ENCODE measurements at regions not wholly inside any gene's neighbourhood (a gene's known extent, or its start where the extent isn't known, plus 50 kb on each side); places are given as distances from the start of the nearest gene placed in this dataset.

DNA sequence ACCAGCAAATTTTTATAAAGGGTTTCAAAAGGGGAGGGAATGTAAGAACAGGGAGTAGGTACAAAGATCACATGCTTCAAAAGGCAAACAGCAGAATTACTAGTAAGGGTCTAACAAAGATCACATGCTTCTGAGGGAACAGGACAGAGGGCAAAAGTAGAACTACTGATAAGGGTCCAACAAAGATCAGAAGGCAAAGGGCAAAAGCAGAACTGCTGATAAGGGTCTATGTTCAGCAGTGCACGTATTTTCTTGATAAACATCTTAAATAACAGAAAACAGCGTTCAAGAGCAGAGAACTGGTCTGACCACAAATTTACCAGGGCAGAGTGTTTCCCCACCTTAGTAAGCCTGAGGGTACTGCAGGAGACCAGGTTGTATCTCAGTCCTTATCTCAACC lies 469.5 kb upstream of the PIK3R1 start:
- no peak for DNase-seq (ENCODE audit: low read depth)
- H3K4me3 ChIP-seq (ENCODE audit: low read depth, low read length) = no peak overlapping the region
- in situ Hi-C loops (cut with HindIII; ENCODE audit: low sequenced_read_pairs) = no loop called here
- TF ChIP-seq, protein P1, sequence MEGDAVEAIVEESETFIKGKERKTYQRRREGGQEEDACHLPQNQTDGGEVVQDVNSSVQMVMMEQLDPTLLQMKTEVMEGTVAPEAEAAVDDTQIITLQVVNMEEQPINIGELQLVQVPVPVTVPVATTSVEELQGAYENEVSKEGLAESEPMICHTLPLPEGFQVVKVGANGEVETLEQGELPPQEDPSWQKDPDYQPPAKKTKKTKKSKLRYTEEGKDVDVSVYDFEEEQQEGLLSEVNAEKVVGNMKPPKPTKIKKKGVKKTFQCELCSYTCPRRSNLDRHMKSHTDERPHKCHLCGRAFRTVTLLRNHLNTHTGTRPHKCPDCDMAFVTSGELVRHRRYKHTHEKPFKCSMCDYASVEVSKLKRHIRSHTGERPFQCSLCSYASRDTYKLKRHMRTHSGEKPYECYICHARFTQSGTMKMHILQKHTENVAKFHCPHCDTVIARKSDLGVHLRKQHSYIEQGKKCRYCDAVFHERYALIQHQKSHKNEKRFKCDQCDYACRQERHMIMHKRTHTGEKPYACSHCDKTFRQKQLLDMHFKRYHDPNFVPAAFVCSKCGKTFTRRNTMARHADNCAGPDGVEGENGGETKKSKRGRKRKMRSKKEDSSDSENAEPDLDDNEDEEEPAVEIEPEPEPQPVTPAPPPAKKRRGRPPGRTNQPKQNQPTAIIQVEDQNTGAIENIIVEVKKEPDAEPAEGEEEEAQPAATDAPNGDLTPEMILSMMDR (IDR thresholded peaks at IDR 0.05; ENCODE audit: low read depth, low read length, missing control alignments) = no peak

DNA sequence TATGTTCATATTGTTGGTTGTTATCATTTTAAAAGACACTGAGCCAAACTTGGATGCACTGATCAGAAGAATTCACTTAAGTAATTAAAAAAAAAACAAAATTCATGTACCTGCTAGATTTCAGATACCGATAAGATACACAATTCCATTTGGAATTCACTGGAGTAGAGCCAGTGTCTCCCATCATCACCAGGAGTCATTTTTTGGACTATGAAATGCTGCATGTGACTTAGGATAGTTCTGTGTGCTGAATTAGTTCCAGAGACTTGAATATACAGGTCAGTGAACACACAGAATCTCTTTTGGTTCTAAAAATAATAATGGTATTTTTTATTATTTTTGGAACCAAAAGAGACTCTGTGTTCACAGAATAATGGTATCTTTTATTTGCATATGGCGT lies 482.6 kb upstream of the PIK3R1 start:
- H3K4me3 ChIP-seq (ENCODE audit: low read depth, low read length) = no peak overlapping the region
- in situ Hi-C loops (cut with HindIII; ENCODE audit: low sequenced_read_pairs) = no loop called here
- TF ChIP-seq, protein P1 (IDR thresholded peaks at IDR 0.05; ENCODE audit: low read depth, low read length, missing control alignments) = no peak
- no peak for DNase-seq (ENCODE audit: low read depth)

DNA sequence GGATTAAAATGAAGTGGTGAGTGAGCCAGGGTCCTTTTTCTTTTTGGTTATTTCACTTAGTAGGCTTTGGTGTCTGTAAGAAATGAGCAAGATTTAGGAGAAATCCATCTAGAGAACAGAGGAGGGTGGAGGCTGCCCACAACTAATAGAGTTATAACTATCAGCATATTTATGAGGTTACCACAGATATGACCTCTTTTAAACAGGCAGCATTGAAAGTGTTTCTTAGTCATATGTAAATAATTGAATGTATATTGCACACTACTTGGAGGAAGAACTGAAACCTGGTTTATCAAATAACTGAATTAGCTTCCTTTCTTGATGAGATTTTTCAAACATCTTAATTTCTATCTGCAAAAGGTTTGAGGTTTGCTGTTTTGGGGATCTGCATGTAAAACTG lies 483.1 kb upstream of the PIK3R1 start:
- no peak overlapping the region for H3K4me3 ChIP-seq (ENCODE audit: low read depth, low read length)
- no peak for DNase-seq (ENCODE audit: low read depth)
- in situ Hi-C loops (cut with HindIII; ENCODE audit: low sequenced_read_pairs) = no loop called here
- TF ChIP-seq, protein P1 (IDR thresholded peaks at IDR 0.05; ENCODE audit: low read depth, low read length, missing control alignments) = no peak

DNA sequence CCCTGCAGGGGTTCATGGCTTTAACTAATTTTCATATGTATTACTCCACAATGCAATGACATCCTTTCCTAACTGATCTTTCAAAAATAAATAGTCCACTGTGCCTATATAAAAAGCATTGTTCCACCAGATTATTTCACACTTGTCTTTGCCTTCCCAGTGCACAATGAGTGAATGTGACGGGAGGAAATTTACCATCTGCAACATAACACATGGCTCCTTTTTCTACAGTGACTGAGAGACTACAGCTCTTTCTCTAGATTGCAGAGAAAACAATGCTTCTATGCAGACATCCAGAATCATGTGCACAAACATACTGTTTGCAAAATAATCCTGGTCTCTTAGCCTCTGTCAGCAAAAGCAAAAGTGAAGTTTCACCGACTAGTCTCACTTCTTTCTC lies 483.7 kb upstream of the PIK3R1 start:
- in situ Hi-C loops (cut with HindIII; ENCODE audit: low sequenced_read_pairs) = no loop called here
- DNase-seq (ENCODE audit: low read depth) = no peak
- no peak overlapping the region for H3K4me3 ChIP-seq (ENCODE audit: low read depth, low read length)
- TF ChIP-seq, protein P1 (IDR thresholded peaks at IDR 0.05; ENCODE audit: low read depth, low read length, missing control alignments) = no peak

DNA sequence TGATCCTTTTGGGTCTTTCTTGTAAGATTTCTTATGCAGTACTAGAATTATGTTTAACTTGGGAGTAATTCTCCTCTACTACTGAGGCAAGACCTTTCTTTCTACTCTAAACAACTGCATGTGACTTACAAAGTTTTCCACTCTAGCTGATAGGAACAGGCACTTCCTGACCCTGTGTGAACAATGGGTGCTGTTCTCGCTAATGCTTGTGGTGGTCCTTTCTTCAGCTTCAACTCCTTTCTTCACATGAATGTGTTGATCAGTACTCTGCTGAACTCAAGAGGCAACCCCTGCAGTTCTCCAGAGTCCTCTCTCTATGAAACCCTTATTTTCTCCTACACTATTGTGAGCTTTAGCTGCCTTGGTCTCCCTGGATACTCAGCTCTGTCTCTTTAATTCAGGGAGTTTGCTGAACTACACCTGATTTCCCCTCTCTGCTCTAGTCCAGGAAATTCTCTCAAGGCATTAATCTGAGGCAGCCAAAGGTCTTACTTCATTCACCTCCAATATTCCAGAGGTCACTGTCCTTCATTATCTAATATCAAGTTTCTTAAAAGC lies 484.6 kb upstream of the PIK3R1 start:
- in situ Hi-C loops (cut with HindIII; ENCODE audit: low sequenced_read_pairs) = no loop called here
- TF ChIP-seq, protein P1 (IDR thresholded peaks at IDR 0.05; ENCODE audit: low read depth, low read length, missing control alignments) = no peak
- DNase-seq (ENCODE audit: low read depth) = no peak
- H3K4me3 ChIP-seq (ENCODE audit: low read depth, low read length) = no peak overlapping the region

DNA sequence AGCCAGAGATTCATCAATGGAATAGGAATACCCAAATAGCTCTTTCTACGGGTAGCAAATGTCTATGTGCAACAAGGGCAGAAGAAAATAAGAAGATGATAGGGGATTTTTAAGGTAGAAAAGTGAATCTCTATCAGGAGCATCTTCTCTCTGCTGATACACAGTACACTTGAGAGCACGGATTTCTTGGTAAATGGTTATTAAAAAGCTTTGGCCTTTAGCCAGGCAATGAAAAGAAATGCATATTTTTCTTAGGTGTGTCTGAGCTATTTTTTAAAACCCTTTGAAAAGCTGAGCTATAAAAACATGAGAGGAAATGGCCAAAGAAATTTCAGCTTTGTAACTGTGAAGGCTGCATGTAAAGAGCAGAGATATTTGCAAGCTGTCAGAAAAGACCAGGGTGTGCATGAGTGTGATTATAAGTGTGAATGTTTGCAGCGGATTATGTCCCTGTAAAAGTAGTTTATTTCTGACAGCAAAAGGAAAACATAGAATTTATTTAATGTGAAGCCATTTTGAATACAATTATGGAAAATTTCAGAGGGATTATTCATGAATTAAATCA lies 487.1 kb upstream of the PIK3R1 start:
- TF ChIP-seq, protein P1 (IDR thresholded peaks at IDR 0.05; ENCODE audit: low read depth, low read length, missing control alignments) = no peak
- in situ Hi-C loops (cut with HindIII; ENCODE audit: low sequenced_read_pairs) = no loop called here
- no peak overlapping the region for H3K4me3 ChIP-seq (ENCODE audit: low read depth, low read length)
- no peak for DNase-seq (ENCODE audit: low read depth)
